T47D (cell line): ENCODE measurements at regions not wholly inside any gene's neighbourhood (a gene's known extent, or its start where the extent isn't known, plus 50 kb on each side); places are given as distances from the start of the nearest gene placed in this dataset.

Source experiments
- DNase-seq, 2 experiments: peaks; one replicate each; pipeline versions ENCODE4 v3.0.0 to v3.0.0-alpha.2; 2011 to 2012; ENCODE audit warnings: low read depth in 1 of 2, low spot score in 1 of 2
- JUND ChIP-seq: IDR thresholded peaks from 2 replicates; pipeline ENCODE4 v1.6.1; 2012; ENCODE audit warnings: low read depth
- in situ Hi-C: cut with HindIII; loops from 2 replicates; pipeline ENCODE4 v1.10.0; 2016; ENCODE audit warnings: low sequenced_read_pairs, low pct_unique_long_range_greater_than_20kb

DNA sequence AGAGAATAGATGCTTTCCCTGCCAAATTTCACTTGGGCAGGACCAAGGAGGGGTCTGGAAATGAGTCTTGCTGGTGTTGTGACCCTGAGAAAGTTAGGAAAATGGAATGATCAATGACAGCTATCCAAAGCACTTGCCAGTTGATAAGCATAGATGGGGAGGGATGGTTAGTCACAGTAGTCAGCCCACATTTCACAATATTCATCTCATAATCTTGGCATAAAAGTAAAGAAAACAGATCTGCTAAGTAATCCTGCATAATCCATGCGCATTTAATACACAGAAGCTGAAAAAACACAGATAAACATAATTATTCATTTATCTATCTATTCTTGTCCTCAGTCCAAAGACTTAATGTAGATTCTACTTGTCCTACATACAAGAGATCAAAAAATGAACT lies 184.1 kb downstream of the ZIC4 start:
- in situ Hi-C loops, result no loop called here
- TF ChIP-seq JUND, result no peak
- DNase-seq, result no peak

DNA sequence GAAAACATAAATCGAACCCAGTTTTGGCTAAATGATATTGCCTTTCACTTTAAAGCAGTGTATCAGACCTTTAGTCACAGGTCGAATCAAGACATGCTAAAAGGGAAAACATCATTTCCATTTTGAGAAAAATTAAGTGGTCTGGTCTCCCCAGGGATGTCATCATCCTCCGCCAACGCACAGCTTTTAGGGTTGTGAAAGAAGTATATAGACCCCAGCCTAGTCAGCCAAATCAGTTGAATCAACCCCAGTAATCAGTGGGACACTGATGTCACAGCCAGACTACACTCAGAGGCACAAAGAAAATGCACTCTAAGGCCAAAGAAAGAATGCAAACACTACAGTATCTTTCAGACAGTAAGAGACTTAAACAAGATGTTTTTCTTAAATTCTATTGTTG lies 187.4 kb downstream of the ZIC4 start:
- DNase-seq, result no peak
- no peak for TF ChIP-seq JUND
- in situ Hi-C loops, result no loop called here

DNA sequence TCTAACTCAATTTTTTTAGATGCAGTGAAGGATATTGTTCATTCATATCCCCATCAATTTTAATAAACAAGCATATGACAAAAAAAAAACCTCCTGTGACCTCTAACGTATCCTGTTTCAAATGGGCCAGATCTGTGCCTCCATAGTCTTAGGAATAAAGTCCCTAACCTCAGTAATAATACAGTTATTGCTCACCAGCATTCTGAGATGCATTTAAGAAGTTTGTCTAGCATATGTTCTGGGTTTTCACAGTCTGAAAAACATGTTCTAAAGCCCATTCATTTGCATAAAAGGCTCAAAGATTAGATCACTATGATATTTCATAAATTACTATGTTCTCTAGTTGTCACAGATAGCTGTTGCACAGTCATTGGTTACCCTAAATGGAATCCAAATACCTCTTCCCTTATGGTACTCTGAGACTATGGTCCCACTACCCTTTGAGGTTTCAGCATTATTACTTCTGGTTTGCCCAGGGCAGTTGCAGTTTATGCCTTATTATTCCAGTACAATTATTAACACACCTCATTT lies 190.1 kb downstream of the ZIC4 start:
- DNase-seq, result no peak
- in situ Hi-C loops, result no loop called here
- TF ChIP-seq JUND, result no peak

DNA sequence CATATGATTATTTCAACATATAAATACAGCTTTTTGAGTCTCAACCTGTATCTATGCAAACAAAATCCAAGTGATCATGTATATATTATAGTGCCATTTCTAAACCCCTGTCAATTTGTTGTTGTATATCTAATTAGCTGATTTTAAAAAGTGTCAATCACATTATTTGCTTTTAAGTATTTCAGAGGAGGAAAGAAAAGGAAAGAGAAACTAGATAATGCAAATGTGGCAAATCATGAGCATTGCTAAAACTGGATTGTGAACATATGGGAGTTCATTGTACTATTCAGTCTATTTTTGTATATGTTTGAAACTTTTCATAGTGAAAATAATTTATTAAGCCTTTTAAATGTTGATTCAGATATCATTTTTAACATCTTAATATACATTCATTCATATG lies 190.7 kb downstream of the ZIC4 start:
- DNase-seq, result no peak
- in situ Hi-C loops, result no loop called here
- TF ChIP-seq JUND, result no peak

DNA sequence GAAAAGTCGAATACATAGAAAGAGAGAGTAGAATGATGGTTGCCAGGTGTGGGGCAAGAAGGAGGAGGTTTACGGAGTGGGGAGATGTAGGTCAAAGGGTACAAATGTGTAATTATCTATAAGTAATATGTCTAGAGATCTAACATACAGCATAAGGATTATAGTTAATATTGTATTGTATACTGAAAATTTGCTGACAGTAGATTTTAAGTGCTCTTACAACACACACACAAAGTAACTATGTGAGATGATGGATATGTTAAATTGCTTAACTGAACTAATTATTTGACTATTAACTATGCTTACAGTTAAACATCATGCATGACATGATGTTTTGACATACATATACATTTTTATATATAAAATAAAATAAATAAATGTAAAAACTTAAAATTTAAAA lies 192.7 kb downstream of the ZIC4 start:
- DNase-seq, result no peak
- no peak for TF ChIP-seq JUND
- in situ Hi-C loops, result no loop called here

DNA sequence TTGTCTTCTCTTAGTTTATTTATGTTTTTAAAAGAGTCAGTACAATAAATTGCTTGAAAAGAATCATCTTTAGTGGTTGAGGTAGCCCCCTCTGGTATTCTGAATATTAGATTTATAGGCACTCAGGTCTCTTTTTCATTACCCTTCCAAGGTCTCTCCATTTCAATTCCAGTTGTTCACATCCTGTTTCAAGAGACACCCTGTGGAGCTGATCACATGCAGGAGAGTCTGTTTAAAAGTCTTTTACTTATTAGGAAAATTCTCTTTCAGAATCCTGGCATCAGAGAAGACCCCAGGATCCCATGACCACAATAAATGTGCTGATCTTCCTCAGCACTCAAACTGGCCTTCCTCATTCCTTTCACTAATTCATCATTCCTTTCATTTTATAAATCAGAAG lies 195.7 kb downstream of the ZIC4 start:
- DNase-seq, result no peak
- TF ChIP-seq JUND, result no peak
- in situ Hi-C loops, result no loop called here

DNA sequence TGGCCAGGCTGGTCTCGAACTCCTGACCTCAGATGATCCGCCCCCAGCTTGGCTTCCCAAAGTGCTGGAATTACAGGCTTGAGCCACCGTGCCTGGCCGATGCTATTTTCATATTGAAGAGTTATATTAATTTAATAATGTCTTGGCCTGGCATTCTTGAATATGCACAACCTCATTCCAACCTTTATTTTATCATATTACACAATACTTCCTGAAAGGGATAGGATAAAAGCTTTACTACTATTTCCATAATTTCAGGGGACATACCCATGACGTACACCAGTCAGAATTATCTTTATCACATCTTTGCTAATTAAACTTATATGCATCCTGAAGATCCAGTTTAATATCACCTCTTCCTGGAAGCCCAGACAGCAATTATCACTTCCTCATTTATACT lies 205.3 kb downstream of the ZIC4 start:
- in situ Hi-C loops, result no loop called here
- TF ChIP-seq JUND, result no peak
- no peak for DNase-seq

DNA sequence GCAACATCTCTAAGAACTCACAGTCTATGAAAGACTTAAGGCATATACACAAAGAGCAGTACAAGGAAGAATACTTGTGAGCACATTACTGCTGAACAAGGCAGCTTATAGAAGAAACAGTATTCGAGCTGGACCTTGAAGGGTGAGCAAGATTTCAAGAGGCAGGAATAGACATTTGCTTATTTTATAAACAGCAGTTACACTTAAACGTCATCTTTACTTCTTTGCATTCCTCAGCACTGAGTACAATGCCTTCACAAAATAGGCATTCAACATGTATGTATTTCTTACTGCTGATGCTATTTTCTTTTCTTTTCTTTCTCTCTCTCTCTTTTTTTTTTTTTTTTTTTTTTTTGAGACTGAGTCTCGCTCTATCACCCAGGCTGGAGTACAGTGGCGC lies 205.8 kb downstream of the ZIC4 start:
- no peak for TF ChIP-seq JUND
- in situ Hi-C loops, result no loop called here
- DNase-seq, result no peak

DNA sequence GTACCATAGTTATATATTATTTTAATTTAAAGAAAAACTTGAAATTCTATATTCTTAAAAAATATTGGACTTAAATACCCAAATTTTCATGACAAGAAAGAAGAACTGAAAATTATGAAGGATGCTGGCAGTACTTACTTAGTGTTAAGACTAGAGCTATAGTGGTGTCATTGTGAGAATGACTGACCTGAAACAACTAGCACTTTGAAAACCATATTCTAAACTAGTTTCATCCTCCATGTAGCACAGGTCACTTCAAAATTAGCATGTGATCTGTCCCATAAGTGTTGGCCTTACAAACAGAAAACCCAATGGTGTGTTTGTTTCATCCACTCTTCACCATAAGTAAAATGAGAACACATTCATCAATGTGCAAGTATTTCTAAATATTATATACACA lies 208.6 kb downstream of the ZIC4 start:
- no peak for DNase-seq
- TF ChIP-seq JUND, result no peak
- in situ Hi-C loops, result no loop called here

DNA sequence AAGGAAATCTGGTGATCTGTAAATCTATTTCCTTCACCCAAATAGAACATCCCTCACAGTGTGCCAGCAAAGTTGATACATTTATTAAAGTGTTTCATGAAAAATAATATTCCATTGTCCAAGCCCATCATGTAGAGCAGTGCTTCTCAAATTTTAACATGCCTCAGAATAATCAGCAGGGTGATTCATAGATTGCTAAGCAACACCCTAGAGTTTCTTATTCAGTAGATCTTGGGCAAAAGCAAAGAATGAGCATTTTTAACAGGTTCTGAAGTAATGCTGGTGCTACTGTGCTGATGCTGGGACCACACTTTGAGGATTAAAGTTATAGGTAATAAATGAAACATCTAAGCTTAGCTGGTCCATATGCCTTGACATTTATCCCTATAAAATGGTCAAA lies 210.5 kb downstream of the ZIC4 start:
- in situ Hi-C loops, result no loop called here
- no peak for TF ChIP-seq JUND
- DNase-seq, result no peak

DNA sequence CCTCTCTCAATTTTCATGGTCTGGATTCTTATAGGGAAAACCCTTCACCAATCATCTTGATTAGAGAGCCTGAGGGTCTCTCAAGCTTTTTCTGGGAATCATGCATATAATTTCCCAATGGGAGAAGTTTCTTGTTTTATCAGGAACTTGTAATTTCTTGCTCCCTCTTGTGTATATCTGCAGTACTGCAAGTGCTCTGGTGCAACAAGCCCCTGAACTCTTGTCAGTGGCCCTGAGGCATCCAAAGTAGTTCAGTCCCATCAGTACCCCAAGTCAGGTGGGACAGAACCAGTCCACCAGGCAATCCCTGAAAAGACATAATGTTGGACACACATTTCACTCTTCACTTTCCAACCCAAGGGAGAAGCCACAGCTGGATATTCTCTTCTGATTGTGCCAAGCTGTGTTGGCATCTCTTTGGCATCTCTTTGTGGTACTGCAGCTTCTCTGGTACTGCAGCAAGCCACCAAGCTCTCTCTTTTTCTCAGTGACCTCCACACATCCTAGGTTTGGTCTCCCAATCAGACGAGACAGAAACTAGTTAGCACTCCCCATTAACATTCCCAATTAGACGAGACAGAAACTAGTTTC lies 214.5 kb downstream of the ZIC4 start:
- no peak for TF ChIP-seq JUND
- in situ Hi-C loops, result no loop called here
- peak; percentile 8 to 81 for DNase-seq

DNA sequence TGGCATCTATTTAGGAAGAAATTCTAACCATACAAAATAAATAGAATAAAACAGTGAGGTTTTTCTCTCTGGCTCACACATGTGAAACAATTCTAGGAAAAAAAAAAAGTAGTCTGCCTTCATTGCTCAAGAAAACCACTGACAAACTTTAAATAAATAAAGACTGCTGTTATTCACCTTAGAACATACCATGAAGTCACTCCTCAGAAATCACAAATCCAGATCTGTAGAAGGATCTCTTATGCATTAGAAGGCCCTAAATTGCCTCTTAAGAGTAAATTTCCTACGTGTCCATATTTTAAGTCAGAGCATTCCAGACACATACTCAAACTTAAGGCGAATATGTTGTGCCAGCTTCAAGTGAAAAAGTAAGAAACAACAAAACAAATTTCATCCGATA lies 217.3 kb downstream of the ZIC4 start:
- in situ Hi-C loops, result no loop called here
- TF ChIP-seq JUND, result no peak
- DNase-seq, result no peak

DNA sequence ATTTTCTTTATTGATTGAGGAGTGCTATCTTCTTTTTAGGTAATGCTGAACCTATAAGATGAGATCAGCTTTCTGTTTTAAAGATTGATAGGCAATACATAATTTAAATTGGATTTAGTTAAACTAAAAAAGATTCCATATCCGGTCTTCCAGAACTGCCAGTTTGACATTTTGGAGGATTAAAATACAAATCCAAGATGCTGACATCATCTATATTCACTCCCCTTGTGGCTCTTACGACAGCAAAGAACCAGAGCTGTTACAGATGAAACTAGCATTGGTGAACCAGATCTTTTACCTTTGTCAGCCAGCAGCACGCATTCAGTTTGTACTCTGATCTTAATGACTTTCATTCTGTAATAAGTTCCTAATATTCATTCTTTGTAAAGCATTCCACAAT lies 218.7 kb downstream of the ZIC4 start:
- in situ Hi-C loops, result no loop called here
- no peak for DNase-seq
- TF ChIP-seq JUND, result no peak

DNA sequence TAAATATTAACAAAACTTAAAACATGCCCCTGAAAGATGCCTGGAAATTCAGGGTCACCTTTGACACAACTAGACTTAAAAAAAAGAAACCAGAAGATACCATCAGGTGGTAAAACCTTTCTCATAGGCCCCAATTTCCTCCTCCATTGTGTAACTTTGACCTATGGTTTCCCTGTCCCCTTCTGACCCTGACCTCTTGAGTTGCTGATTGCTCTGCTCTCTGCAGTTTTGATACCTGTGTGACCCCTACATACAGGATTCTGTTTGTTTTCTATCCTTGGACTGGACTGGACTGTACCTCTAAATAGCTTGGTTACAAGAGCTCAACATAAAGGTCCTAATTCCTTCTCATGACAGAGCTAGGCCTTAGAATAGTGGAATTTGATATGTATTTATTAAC lies 220.6 kb downstream of the ZIC4 start:
- DNase-seq, result no peak
- in situ Hi-C loops, result no loop called here
- TF ChIP-seq JUND, result no peak

DNA sequence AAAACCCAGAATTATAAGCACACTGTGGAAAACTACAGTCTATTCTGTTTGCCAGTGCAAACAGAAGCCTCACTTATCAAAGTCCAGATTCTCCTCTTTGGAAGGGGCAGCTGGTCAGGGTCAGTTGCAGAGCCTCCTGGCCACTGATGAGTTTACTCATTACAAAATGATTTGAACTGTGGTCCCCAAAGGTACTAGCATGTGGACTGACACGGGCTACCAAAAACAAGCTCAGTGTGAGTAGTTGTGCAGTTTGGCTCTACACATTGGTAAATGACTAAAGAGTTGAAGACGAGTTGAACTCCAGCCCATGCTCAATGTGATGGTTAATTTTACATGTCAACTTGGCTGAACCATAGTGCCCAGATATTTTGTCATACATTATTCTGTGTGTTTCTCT lies 221.5 kb downstream of the ZIC4 start:
- no peak for DNase-seq
- no peak for TF ChIP-seq JUND
- in situ Hi-C loops, result no loop called here
